ENCODE measurements at regions not wholly inside any gene's neighbourhood (a gene's known extent, or its start where the extent isn't known, plus 50 kb on each side); places are given as distances from the start of the nearest gene placed in this dataset.

DNA sequence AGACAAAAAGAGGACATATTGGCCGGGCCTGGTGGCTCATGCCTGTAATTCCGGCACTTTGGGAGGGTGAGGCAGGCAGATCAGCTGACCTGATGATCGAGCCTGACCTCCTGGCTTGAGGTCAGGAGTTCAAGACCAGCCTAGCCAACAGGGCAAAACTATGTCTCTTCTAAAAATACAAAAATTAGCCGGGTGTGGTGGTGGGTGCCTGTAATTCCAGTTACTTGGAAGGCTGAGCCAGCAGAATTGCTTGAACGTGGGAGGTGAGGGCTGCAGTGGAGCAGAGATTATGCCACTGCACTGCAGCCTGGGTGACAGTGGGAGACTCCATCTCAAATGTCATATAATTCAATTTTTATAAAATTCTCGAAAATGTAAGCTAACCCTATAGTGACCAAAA is 84.5 kb downstream of the SEMA4F start:
- Histone ChIP-seq H3K4me2 (ENCODE audit: low read length) (no peak overlapping the region), H2AFZ (ENCODE audit: low read length) (no peak overlapping the region), H3K79me2 (ENCODE audit: insufficient read depth, low read depth, low read length) (no peaks in the 10 kb centered on the region), H3K4me1 (ENCODE audit: insufficient read depth, low read length, poor library complexity, severe bottlenecking) (no peaks in the 10 kb centered on the region), H3K36me3 (ENCODE audit: insufficient read depth, low read length) (no peaks in the 10 kb centered on the region), H3K27ac (ENCODE audit: low read depth, low read length, poor library complexity, severe bottlenecking) (no peak overlapping the region), H3K9me3 (ENCODE audit: low read length) (peaks cover 7% of the 10 kb centered on the region; the same call in 1 of the 2 replicates), H3K9me2 (ENCODE audit: insufficient read depth, low read length) (no peaks in the 10 kb centered on the region), H3K4me3 (ENCODE audit: low read depth, low read length, poor library complexity, severe bottlenecking) (no peak overlapping the region), H4K20me1 (ENCODE audit: insufficient read depth, low read length) (no peaks in the 10 kb centered on the region)
- ChIA-PET CTCF (ENCODE audit: unreplicated experiment) (no interaction called here), POLR2A (interaction anchor here (0.5 to 1.3 kb wide), 2 partner anchors 14 to 1309 kb away, joined by 3 read pairs; no protein-coding TSS in a partner anchor)
- TF ChIP-seq EZH2phosphoT487 (IDR thresholded peaks at IDR 0.05; ENCODE audit: borderline replicate concordance, low read depth, low read length), result no peak
- no peak for TF ChIP-seq CTCF (conservative IDR thresholded peaks at IDR 0.05; ENCODE audit: low read length)
- intact Hi-C loops (cut with micrococcal nuclease; ENCODE audit: unreplicated experiment), result no loop called here
- no TSS peak for BruUV-seq (replicated peaks)
- DNase-seq (ENCODE audit: low spot score), result no peak

- no peak overlapping the region for H3K4me3 ChIP-seq (ENCODE audit: low read depth, low read length, poor library complexity, severe bottlenecking)
- no peaks in the 10 kb centered on the region for H3K79me2 ChIP-seq (ENCODE audit: insufficient read depth, low read depth, low read length)
- DNase-seq (ENCODE audit: low spot score), result no peak
- H3K27ac ChIP-seq (ENCODE audit: low read depth, low read length, poor library complexity, severe bottlenecking), result no peak overlapping the region
- H4K20me1 ChIP-seq (ENCODE audit: insufficient read depth, low read length), result no peaks in the 10 kb centered on the region
- ChIA-PET POLR2A (interaction anchor here (1.3 kb wide), 1 partner anchor 13 kb away, joined by 3 read pairs; no protein-coding TSS in a partner anchor), CTCF (ENCODE audit: unreplicated experiment) (no interaction called here)
- intact Hi-C loops (cut with micrococcal nuclease; ENCODE audit: unreplicated experiment), result no loop called here
- no peaks in the 10 kb centered on the region for H3K4me1 ChIP-seq (ENCODE audit: insufficient read depth, low read length, poor library complexity, severe bottlenecking)
- no peak for TF ChIP-seq EZH2phosphoT487 (IDR thresholded peaks at IDR 0.05; ENCODE audit: borderline replicate concordance, low read depth, low read length)
- TF ChIP-seq CTCF (conservative IDR thresholded peaks at IDR 0.05; ENCODE audit: low read length), result no peak
- BruUV-seq (replicated peaks), result no TSS peak
- H3K9me2 ChIP-seq (ENCODE audit: insufficient read depth, low read length), result no peaks in the 10 kb centered on the region
- H2AFZ ChIP-seq (ENCODE audit: low read length), result no peak overlapping the region
- no peaks in the 10 kb centered on the region for H3K36me3 ChIP-seq (ENCODE audit: insufficient read depth, low read length)
- H3K9me3 ChIP-seq (ENCODE audit: low read length), result peaks cover 7% of the 10 kb centered on the region; the same call in 1 of the 2 replicates
- H3K4me2 ChIP-seq (ENCODE audit: low read length), result no peak overlapping the region
Observed at GRCh38 chr2:74739129-74739528, 85.1 kb downstream of the SEMA4F start.

- intact Hi-C loops (cut with micrococcal nuclease; ENCODE audit: unreplicated experiment), result no loop called here
- ChIA-PET POLR2A (interaction anchor here (1.3 kb wide), 1 partner anchor 12 kb away, joined by 3 read pairs; no protein-coding TSS in a partner anchor), CTCF (ENCODE audit: unreplicated experiment) (no interaction called here)
- Histone ChIP-seq H3K36me3 (ENCODE audit: insufficient read depth, low read length) (no peaks in the 10 kb centered on the region), H4K20me1 (ENCODE audit: insufficient read depth, low read length) (no peaks in the 10 kb centered on the region), H3K4me3 (ENCODE audit: low read depth, low read length, poor library complexity, severe bottlenecking) (no peak overlapping the region), H3K27ac (ENCODE audit: low read depth, low read length, poor library complexity, severe bottlenecking) (no peak overlapping the region), H3K4me2 (ENCODE audit: low read length) (no peak overlapping the region), H3K9me2 (ENCODE audit: insufficient read depth, low read length) (no peaks in the 10 kb centered on the region), H3K9me3 (ENCODE audit: low read length) (peaks cover 7% of the 10 kb centered on the region; the same call in 1 of the 2 replicates), H2AFZ (ENCODE audit: low read length) (no peak overlapping the region), H3K4me1 (ENCODE audit: insufficient read depth, low read length, poor library complexity, severe bottlenecking) (no peaks in the 10 kb centered on the region), H3K79me2 (ENCODE audit: insufficient read depth, low read depth, low read length) (no peaks in the 10 kb centered on the region)
- DNase-seq (ENCODE audit: low spot score), result no peak
- no peak for TF ChIP-seq CTCF (conservative IDR thresholded peaks at IDR 0.05; ENCODE audit: low read length)
- TF ChIP-seq EZH2phosphoT487 (IDR thresholded peaks at IDR 0.05; ENCODE audit: borderline replicate concordance, low read depth, low read length), result no peak
- no TSS peak for BruUV-seq (replicated peaks)
Observed at GRCh38 chr2:74739733-74740241, 85.7 kb downstream of the SEMA4F start.
